SIG-M5 treated with dmso at 0.1 percent for 504 hours (cell line): ENCODE measurements at regions not wholly inside any gene's neighbourhood (a gene's known extent, or its start where the extent isn't known, plus 50 kb on each side); places are given as distances from the start of the nearest gene placed in this dataset.
"Not testable (repeated sequence)": the region's sequence is repeated elsewhere in the genome, so short reads cannot be mapped to it uniquely, and the experiment has no call there.

Experiments used
- DNase-seq: peaks from one replicate; lab custom pipeline; 2025; ENCODE audit not compliant: unreplicated experiment; lab: John Stamatoyannopoulos, UW

- DNase-seq, result no peak
Measured at GRCh38 chr9:32067261-32067660, 317.2 kb upstream of the ACO1 start.

- DNase-seq, result no peak
Measured at GRCh38 chr9:32069169-32069813, 315.2 kb upstream of the ACO1 start.

GRCh38 chr9:32069969-32070368 lies 314.5 kb upstream of the ACO1 start:
- DNase-seq, result no peak

DNA sequence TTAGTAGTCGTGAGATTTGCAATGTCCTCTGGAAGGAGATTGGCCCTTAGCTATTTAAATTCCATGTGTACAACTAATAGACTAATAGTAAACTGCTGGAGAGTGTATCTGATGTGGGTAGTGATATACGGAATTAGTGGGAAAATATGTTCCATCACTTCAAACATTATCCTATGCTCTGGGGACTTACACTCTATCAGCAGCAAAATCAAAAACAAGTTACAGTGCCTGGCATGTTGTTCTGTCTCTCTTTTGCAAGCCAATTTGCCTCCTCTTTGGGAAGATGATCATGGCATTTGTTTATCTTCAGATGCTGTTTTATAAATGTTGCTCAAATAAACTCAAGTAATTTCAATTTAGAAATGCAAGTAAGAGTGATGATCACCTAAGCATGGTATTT lies 311.9 kb upstream of the ACO1 start:
- DNase-seq, result no peak

GRCh38 chr9:32092031-32092430 lies 292.4 kb upstream of the ACO1 start:
- no peak for DNase-seq

GRCh38 chr9:32117291-32117690 lies 267.2 kb upstream of the ACO1 start:
- no peak for DNase-seq

DNA sequence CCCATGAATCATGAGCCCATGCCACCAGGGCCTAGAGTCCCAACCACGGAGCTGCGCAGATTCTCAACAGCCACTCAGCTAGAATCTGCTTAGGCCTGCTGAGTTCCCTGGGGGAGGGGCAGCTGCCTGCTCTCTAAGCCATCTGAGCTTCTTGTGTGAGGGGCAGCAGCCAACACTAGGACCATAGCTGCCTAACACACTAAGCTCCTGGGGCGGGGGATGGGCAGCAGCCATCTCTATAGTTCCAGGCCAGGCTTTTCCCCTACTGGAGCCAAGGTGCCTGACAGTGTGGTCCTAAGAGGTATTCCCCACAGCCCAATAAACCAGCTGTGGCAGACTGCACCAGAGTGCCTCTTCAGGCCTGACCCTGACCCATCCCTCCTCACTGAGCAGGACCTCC lies 255.9 kb upstream of the ACO1 start:
- no peak for DNase-seq

DNA sequence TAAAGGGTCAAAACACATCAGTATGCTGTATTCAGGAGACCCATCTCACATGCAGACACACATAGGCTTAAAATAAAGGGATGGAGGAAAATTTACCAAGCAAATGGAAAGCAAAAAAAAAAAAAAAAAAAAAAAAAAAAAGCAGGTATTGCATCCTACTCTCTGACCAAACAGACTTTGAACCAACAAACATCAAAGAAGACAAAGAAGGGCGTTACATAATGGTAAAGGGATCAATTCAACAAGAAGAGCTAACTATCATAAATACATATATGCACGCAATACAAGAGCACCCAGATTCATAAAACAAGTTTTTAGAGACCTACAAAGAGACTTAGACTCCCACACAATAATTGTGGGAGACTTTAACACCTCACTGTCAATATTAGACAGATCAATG lies 253.7 kb upstream of the ACO1 start:
- not testable (repeated sequence) for DNase-seq

DNA sequence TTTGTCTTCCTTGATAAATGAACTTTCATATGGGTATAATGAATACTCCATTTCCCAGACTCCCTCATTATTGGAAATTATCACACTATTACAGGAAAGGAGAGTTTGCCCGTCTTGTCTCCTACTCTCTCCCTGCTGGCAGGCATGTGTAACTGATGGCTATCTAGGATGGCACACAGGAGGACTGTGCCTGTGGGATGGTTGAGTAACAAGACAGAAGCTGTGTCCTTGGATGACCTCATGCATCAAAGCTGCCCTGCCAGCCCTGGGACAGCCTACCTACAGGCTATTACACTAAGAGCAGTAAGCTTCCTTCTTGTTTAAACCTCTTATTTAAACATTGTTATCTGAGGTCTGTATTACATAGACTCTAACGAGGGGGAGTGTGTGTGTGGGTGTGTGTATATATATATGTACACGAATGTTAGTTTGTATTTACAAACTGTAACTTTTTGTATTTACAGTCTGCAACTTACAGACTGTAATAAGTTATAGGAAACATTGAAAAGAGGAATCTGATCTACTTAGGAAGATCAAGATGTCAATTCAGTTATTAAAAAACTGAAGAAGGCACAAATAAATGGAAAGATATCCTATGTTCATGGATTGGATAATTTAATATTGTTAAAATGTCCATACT lies 247.6 kb upstream of the ACO1 start:
- DNase-seq, result peak; percentile 2

GRCh38 chr9:32142074-32142473 lies 242.4 kb upstream of the ACO1 start:
- DNase-seq, result no peak

- not testable (repeated sequence) for DNase-seq
Measured at GRCh38 chr9:32148553-32148952, 235.9 kb upstream of the ACO1 start.

- no peak for DNase-seq
Measured at GRCh38 chr9:32161209-32161608, 223.2 kb upstream of the ACO1 start.

DNA sequence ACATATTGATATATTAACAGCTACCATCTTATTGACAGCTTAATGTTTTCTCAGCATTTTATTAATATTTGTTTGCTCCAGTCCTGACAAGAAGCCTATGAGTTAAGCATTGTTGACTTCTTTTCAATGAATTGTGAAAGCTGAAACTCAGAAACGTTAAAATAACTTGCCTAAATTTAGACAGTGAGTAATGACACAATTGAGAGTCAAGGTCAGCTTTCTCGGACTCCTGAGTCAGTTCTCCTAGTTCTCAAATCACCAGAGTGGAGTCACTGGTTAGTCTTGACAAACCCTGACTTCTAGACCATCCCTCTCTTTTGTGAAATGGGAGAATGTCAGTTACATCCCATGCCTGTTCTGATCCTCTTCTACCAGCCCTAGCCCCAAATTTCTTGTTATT lies 222.7 kb upstream of the ACO1 start:
- DNase-seq, result no peak

GRCh38 chr9:32166316-32166715 lies 218.1 kb upstream of the ACO1 start:
- not testable (repeated sequence) for DNase-seq

DNA sequence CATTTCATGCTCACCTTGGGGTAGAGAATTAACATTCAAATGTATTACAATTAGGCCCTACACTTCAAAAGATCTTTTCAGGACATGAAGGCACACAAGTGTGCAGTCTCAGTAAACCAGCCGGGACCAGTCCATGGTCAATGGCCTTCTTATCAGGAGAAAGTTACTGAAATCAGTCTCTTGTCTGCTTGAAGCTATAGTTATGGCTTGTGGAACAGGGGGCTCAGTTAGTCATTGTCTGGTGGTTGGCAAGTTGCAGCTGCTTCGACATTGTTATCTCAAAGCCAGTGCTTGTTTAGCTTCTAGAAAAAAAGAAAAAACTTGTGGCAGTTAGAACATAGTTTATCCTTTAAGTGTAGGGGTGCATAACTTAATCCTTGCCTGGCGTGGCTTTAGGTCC lies 213.1 kb upstream of the ACO1 start:
- no peak for DNase-seq

DNA sequence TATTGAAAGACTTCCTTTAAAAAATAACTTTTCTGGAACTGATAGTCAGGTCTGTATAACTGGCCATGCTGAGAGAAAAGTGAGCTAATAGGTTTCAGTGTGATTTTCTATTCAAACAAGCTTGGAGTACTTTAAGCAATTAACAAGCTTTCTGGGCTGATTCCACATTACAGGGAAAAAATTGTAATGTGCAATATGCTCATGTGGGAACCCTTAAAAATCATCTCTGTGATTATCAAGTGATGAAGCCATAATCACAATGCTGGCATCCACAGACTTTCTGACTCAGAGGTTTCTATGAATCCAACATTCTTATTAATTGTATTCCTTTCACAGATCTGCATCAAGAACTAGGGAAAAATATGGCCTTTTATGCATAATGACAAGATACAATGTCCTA lies 212.2 kb upstream of the ACO1 start:
- no peak for DNase-seq

- no peak for DNase-seq
Measured at GRCh38 chr9:32177396-32177795, 207.0 kb upstream of the ACO1 start.

DNA sequence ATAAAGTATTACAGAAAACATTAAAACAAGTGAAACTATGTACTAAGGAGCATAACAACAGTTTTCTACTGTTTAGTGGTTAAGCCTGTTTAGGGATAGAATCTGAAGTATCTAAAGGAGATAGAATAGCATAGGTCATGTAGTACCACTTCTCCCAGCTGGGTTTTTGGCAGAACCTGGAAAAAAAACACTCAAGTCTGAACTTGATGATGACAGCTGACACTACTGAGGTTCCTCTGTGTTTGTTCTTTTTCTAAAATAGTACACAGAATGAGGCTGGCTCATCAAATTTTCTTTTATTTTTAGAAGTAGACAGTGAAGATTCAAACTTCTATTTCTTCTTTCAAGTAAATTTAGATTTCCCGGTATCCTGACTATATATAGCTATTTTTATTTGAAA lies 203.8 kb upstream of the ACO1 start:
- no peak for DNase-seq

GRCh38 chr9:32200241-32200640 lies 184.2 kb upstream of the ACO1 start:
- DNase-seq, result no peak

DNA sequence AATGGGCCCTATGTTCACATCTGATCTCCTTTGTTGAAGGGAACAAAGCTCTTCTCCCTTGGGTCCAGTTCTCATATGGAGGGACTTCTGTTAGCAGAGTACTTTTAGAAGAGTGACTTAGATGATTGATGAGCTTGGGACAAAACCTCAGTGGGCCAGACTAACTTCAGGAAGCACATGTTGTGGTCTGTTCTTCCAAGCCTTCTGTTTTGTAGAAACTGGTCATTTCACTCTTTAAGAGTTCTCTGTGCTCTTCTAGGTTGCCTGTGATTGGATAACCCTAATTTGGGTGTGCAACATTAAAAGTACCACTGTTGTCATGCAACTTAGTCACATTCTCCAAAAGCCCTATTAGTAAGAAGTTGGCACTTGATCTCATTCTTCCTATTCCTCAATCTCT lies 183.5 kb upstream of the ACO1 start:
- DNase-seq, result no peak

- DNase-seq, result not testable (repeated sequence)
Measured at GRCh38 chr9:32209164-32209563, 175.3 kb upstream of the ACO1 start.

DNA sequence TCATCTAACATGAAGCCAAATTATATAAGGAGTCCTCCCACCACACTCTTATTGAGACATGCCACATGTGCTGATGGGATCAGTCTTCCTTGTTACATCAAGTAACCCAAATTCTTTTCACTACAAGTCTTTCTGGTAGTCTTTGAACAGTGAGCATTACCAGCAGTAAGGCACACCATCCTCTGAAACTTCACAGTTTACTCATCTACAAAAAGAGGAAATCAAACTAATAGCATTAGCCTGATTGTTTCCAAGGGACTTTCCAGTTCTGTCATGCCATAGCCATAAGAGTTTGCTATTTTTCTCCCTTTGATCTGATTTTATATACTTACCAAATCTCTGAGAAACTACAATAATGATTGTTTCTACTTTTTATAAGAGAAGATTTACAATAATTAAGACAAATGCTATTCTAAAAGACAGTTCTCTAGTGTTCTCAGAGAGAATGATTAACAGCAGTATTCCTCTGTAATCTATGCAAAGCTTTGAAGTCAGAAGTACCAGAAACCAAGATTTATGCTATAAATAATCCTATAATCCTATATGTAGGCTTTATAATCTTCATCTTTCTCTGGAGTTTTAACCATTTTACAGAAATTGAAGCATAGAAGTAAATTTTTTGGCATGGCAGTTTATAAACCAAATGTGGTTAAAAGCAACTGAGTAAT lies 166.2 kb upstream of the ACO1 start:
- no peak for DNase-seq

DNA sequence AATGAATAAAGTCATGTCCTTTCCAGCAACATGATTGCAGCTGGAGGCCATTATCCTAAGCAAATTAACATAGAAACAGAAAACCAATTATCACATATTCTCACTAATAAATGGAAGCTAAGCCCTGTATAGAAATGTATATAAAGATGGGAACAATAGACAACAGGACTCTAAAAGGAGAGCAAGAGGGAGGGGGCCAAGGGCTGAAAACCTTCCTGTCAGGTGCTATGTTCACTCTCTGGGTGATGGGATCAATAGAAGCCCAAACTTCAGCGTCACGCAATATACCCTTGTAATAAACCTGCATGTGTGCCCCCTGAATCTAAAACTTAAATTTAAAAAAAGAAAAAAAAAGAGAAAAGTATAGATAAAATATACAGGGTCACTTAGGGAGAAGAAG lies 163.7 kb upstream of the ACO1 start:
- no peak for DNase-seq
